WTC11 (cell line): ENCODE measurements at regions not wholly inside any gene's neighbourhood (a gene's known extent, or its start where the extent isn't known, plus 50 kb on each side); places are given as distances from the start of the nearest gene placed in this dataset.

Source experiments
- ATAC-seq: fragments of 200-7000 bp; cut with Tn5 transposase; 2 replicates; pipeline ENCODE4 v1.10.0; 2021; ENCODE audit warnings: mild to moderate bottlenecking, moderate library complexity
- CTCF ChIA-PET: fragments of 300-600 bp; sonication (Branson Sonifier 250); formaldehyde crosslinking; loops from one replicate; lab custom pipeline; 2021; ENCODE audit warnings: antibody characterized with exemption; lab: Charles Lee
- POLR2A ChIA-PET: fragments of 350-600 bp; sonication (Branson Sonifier 250); formaldehyde crosslinking; loops from one replicate; lab custom pipeline; 2021; ENCODE audit warnings: antibody characterized with exemption; lab: Charles Lee
- DNase-seq: peaks from one replicate; pipeline ENCODE4 v3.0.0; 2021; ENCODE audit warnings: low spot score
- H3K27ac Mint-ChIP-seq: 2 replicates; pipeline ENCODE4 v1.8.0; 2021; ENCODE audit warnings: mixed read lengths
- H3K27me3 Mint-ChIP-seq: 2 replicates; pipeline ENCODE4 v1.8.0; 2021; ENCODE audit warnings: low read depth, mild to moderate bottlenecking, moderate library complexity, mixed read lengths
- H3K36me3 Mint-ChIP-seq: 2 replicates; pipeline ENCODE4 v1.8.0; 2021; ENCODE audit warnings: mixed read lengths
- H3K4me1 Mint-ChIP-seq: 2 replicates; pipeline ENCODE4 v1.8.0; 2022; ENCODE audit warnings: mixed read lengths
- H3K4me3 Mint-ChIP-seq: 2 replicates; pipeline ENCODE4 v1.8.0; 2021; ENCODE audit warnings: mild to moderate bottlenecking, moderate library complexity, mixed read lengths
- H3K9me3 Mint-ChIP-seq: 2 replicates; pipeline ENCODE4 v1.8.0; 2021; ENCODE audit warnings: mixed read lengths
- AFF4 ChIP-seq: sonication (generic); formaldehyde crosslinking; IDR thresholded peaks from 2 replicates; pipeline ENCODE4 v1.8.1; 2023; ENCODE audit warnings: mild to moderate bottlenecking, missing genetic modification reagents, borderline replicate concordance
- CDX4 ChIP-seq: fragments of 250-450 bp; sonication (Bioruptor Pico); IDR thresholded peaks from 2 replicates; pipeline ENCODE4 v1.9.0; 2021; ENCODE audit warnings: moderate library complexity, mild to moderate bottlenecking, inconsistent platforms, borderline replicate concordance
- CTCF ChIP-seq: fragments of 200-600 bp; IDR thresholded peaks from 2 replicates; pipeline ENCODE4 v1.8.0; 2022; ENCODE audit warnings: antibody characterized with exemption
- ETV6 ChIP-seq: sonication (generic); formaldehyde crosslinking; IDR thresholded peaks from 2 replicates; pipeline ENCODE4 v1.8.1; 2022; ENCODE audit warnings: mild to moderate bottlenecking, missing genetic modification reagents
- HMGA2 ChIP-seq: fragments of 250-450 bp; sonication (Bioruptor Pico); IDR thresholded peaks from 2 replicates; pipeline ENCODE4 v1.4.0; 2021; ENCODE audit warnings: mild to moderate bottlenecking, moderate library complexity
- HMGXB4 ChIP-seq: sonication (generic); formaldehyde crosslinking; IDR thresholded peaks from 2 replicates; pipeline ENCODE4 v1.8.1; 2023; ENCODE audit warnings: mild to moderate bottlenecking, moderate library complexity, missing genetic modification reagents
- KAT7 ChIP-seq: sonication (generic); formaldehyde crosslinking; IDR thresholded peaks from 2 replicates; pipeline ENCODE4 v1.8.1; 2023; ENCODE audit warnings: missing genetic modification reagents, mild to moderate bottlenecking, borderline replicate concordance
- MLX ChIP-seq: sonication (generic); formaldehyde crosslinking; IDR thresholded peaks from 2 replicates; pipeline ENCODE4 v1.8.1; 2023; ENCODE audit warnings: mild to moderate bottlenecking, missing genetic modification reagents, moderate library complexity
- NFATC4 ChIP-seq: fragments of 250-450 bp; sonication (Bioruptor Pico); IDR thresholded peaks from 2 replicates; pipeline ENCODE4 v1.9.0; 2021; ENCODE audit warnings: mild to moderate bottlenecking
- NFE2L1 ChIP-seq: sonication (generic); formaldehyde crosslinking; IDR thresholded peaks from 2 replicates; pipeline ENCODE4 v1.8.1; 2023; ENCODE audit warnings: missing genetic modification reagents
- SMAD3 ChIP-seq: sonication (generic); formaldehyde crosslinking; IDR thresholded peaks from 2 replicates; pipeline ENCODE4 v1.8.0; 2022; ENCODE audit warnings: missing genetic modification reagents, mild to moderate bottlenecking, borderline replicate concordance
- SP1 ChIP-seq: sonication (generic); formaldehyde crosslinking; conservative IDR thresholded peaks from 2 replicates; pipeline ENCODE4 v1.8.1; 2022; ENCODE audit warnings: missing genetic modification reagents
- TCF7 ChIP-seq: sonication (generic); formaldehyde crosslinking; IDR thresholded peaks from 2 replicates; pipeline ENCODE4 v1.8.0; 2022; ENCODE audit warnings: mild to moderate bottlenecking, low read depth, missing genetic modification reagents, moderate library complexity
- TEAD4 ChIP-seq: sonication (generic); formaldehyde crosslinking; IDR thresholded peaks from 2 replicates; pipeline ENCODE4 v1.8.0; 2022; ENCODE audit warnings: mild to moderate bottlenecking, missing genetic modification reagents
- TP53 ChIP-seq: sonication (generic); formaldehyde crosslinking; IDR thresholded peaks from 2 replicates; pipeline ENCODE4 v1.8.1; 2023; ENCODE audit warnings: mild to moderate bottlenecking, missing genetic modification reagents
- USF2 ChIP-seq: sonication (generic); formaldehyde crosslinking; IDR thresholded peaks from 2 replicates; pipeline ENCODE4 v1.8.1; 2023; ENCODE audit warnings: mild to moderate bottlenecking, missing genetic modification reagents, moderate library complexity
- ZMAT4 ChIP-seq: fragments of 250-450 bp; sonication (Bioruptor Pico); IDR thresholded peaks from 2 replicates; pipeline ENCODE4 v1.9.0; 2021; ENCODE audit warnings: mild to moderate bottlenecking
- ZNF396 ChIP-seq: fragments of 250-450 bp; sonication (Bioruptor Pico); IDR thresholded peaks from 2 replicates; pipeline ENCODE4 v1.8.0; 2021; ENCODE audit warnings: mild to moderate bottlenecking, moderate library complexity, borderline replicate concordance
- ZNF512 ChIP-seq: sonication (generic); formaldehyde crosslinking; IDR thresholded peaks from 2 replicates; pipeline ENCODE4 v1.8.1; 2022; ENCODE audit warnings: missing genetic modification reagents, borderline replicate concordance

- Mint-ChIP-seq H3K27me3 (peaks cover 4% of the 10 kb centered on the region; the same call in 1 of the 2 replicates), H3K36me3 (no peaks in the 10 kb centered on the region), H3K9me3 (no peaks in the 10 kb centered on the region), H3K4me1 (peaks cover 11% of the 10 kb centered on the region), H3K27ac (no peak overlapping the region), H3K4me3 (no peak overlapping the region)
- ATAC-seq = no peak
- no peak for DNase-seq
- CTCF ChIA-PET = no interaction called here
- TF ChIP-seq MLX = no peak
- no peak for TF ChIP-seq AFF4
- TF ChIP-seq HMGXB4 (CRISPR knock-in tag) = no peak
- no peak for TF ChIP-seq ZMAT4 (CRISPR knock-in tag)
- no peak for TF ChIP-seq TCF7 (CRISPR knock-in tag)
- TF ChIP-seq ZNF396 (CRISPR knock-in tag) = no peak
- no peak for TF ChIP-seq USF2 (CRISPR knock-in tag)
- TF ChIP-seq NFATC4 (CRISPR knock-in tag) = no peak
- TF ChIP-seq ZNF512 = no peak
- TF ChIP-seq CTCF = no peak
- no peak for TF ChIP-seq SP1 (CRISPR knock-in tag)
- TF ChIP-seq TEAD4 (CRISPR knock-in tag) = no peak
- no peak for TF ChIP-seq KAT7 (CRISPR knock-in tag)
- TF ChIP-seq ETV6 = no peak
- TF ChIP-seq TP53 (CRISPR knock-in tag) = no peak
- no peak for TF ChIP-seq SMAD3 (CRISPR knock-in tag)
- TF ChIP-seq CDX4 = no peak
- no peak for TF ChIP-seq NFE2L1 (CRISPR knock-in tag)
- TF ChIP-seq HMGA2 (CRISPR knock-in tag) = no peak
- POLR2A ChIA-PET = no interaction called here
Observed at GRCh38 chr20:16842486-16843120, 94.4 kb downstream of the OTOR start.
